IMR-90 (cell line): ENCODE measurements at regions not wholly inside any gene's neighbourhood (a gene's known extent, or its start where the extent isn't known, plus 50 kb on each side); places are given as distances from the start of the nearest gene placed in this dataset.

Experiments used
- MXI1 ChIP-seq: IDR thresholded peaks from 2 replicates; pipeline ENCODE4 v1.6.1; 2012; ENCODE audit warnings: low read depth, mild to moderate bottlenecking, low read length, moderate library complexity, borderline replicate concordance
- POLR2A ChIP-seq: IDR thresholded peaks from 2 replicates; pipeline ENCODE4 v1.6.1; 2012; ENCODE audit warnings: mild to moderate bottlenecking, low read depth, low read length
- TF ChIP-seq, protein P1 (sequence below): conservative IDR thresholded peaks from 2 replicates; pipeline ENCODE4 v1.5.1; 2012; ENCODE audit warnings: mild to moderate bottlenecking, low read depth, low read length, improper control_type of control experiment

DNA sequence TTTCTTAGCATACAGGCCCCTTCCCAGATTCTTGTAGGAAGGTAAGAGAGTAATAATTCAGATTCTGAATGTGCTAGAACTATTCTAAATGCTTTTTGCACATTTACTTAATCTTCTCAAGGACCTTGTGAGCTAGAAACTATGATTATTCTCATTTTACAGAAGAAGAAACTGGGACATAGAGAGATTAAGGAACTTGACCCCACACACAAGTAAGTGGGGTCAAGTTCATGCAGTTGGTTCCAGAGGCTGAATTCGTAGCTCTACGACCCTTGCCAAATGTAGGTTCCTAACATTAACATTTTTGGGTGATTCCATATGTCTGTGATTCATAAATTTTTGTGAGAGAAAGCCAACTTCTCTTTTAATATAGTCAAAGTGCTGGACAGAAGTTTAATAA is 238.1 kb downstream of the LACC1 start:
- TF ChIP-seq POLR2A: no peak
- TF ChIP-seq MXI1: no peak
- TF ChIP-seq, protein P1, sequence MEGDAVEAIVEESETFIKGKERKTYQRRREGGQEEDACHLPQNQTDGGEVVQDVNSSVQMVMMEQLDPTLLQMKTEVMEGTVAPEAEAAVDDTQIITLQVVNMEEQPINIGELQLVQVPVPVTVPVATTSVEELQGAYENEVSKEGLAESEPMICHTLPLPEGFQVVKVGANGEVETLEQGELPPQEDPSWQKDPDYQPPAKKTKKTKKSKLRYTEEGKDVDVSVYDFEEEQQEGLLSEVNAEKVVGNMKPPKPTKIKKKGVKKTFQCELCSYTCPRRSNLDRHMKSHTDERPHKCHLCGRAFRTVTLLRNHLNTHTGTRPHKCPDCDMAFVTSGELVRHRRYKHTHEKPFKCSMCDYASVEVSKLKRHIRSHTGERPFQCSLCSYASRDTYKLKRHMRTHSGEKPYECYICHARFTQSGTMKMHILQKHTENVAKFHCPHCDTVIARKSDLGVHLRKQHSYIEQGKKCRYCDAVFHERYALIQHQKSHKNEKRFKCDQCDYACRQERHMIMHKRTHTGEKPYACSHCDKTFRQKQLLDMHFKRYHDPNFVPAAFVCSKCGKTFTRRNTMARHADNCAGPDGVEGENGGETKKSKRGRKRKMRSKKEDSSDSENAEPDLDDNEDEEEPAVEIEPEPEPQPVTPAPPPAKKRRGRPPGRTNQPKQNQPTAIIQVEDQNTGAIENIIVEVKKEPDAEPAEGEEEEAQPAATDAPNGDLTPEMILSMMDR: no peak
